BJ (cell line): ENCODE measurements at regions not wholly inside any gene's neighbourhood (a gene's known extent, or its start where the extent isn't known, plus 50 kb on each side); places are given as distances from the start of the nearest gene placed in this dataset.

Experiments used
- CTCF ChIA-PET: fragments of 350-600 bp; formaldehyde crosslinking; extraction: SDS; loops from one replicate; lab custom pipeline; 2021; ENCODE audit warnings: antibody characterized with exemption, inconsistent platforms; lab: Yijun Ruan, JAX
- POLR2A ChIA-PET: fragments of 300-600 bp; sonication (Branson Sonifier 250); formaldehyde crosslinking; extraction: SDS; loops from one replicate; lab custom pipeline; 2021; ENCODE audit warnings: antibody characterized with exemption; lab: Charles Lee
- DNase-seq: peaks from one replicate; pipeline ENCODE4 v3.0.0-alpha.2; 2011; ENCODE audit warnings: low read depth
- H3K27me3 ChIP-seq: 2 replicates; pipeline ENCODE4 v1.6.0; 2011; ENCODE audit warnings: low read length; ENCODE audit not compliant: control insufficient read depth, insufficient read depth
- H3K36me3 ChIP-seq: 2 replicates; pipeline ENCODE4 v1.5.1; 2011; ENCODE audit warnings: low read length; ENCODE audit not compliant: control insufficient read depth, insufficient read depth
- H3K4me3 ChIP-seq: 2 replicates; pipeline ENCODE4 v1.5.1; 2011; ENCODE audit warnings: low read depth, mild to moderate bottlenecking, control low read depth, low read length
- CTCF ChIP-seq: IDR thresholded peaks from 2 replicates; pipeline ENCODE4 v1.5.1; 2011; ENCODE audit warnings: low read depth, mild to moderate bottlenecking, control low read depth, inconsistent platforms, low read length, moderate library complexity; ENCODE audit not compliant: insufficient read depth

GRCh38 chrX:4935846-4936245 lies 1222.4 kb upstream of the PRKX start:
- H3K4me3 ChIP-seq: no peak overlapping the region
- H3K36me3 ChIP-seq: no peaks in the 10 kb centered on the region
- POLR2A ChIA-PET: no interaction called here
- DNase-seq: no peak
- no peaks in the 10 kb centered on the region for H3K27me3 ChIP-seq
- no peak for TF ChIP-seq CTCF
- CTCF ChIA-PET: no interaction called here

GRCh38 chrX:4935401-4935800 lies 1222.0 kb upstream of the PRKX start:
- Histone ChIP-seq H3K36me3 (no peaks in the 10 kb centered on the region), H3K27me3 (no peaks in the 10 kb centered on the region), H3K4me3 (no peak overlapping the region)
- ChIA-PET CTCF (no interaction called here), POLR2A (no interaction called here)
- no peak for DNase-seq
- no peak for TF ChIP-seq CTCF

- no peak for TF ChIP-seq CTCF
- POLR2A ChIA-PET: no interaction called here
- Histone ChIP-seq H3K36me3 (no peaks in the 10 kb centered on the region), H3K27me3 (no peaks in the 10 kb centered on the region), H3K4me3 (no peak overlapping the region)
- CTCF ChIA-PET: no interaction called here
- no peak for DNase-seq
These were observed 1219.3 kb upstream of the PRKX start for GRCh38 chrX:4932790-4933189.

- POLR2A ChIA-PET: no interaction called here
- no peak for TF ChIP-seq CTCF
- Histone ChIP-seq H3K36me3 (no peaks in the 10 kb centered on the region), H3K4me3 (no peak overlapping the region), H3K27me3 (no peaks in the 10 kb centered on the region)
- CTCF ChIA-PET: no interaction called here
- DNase-seq: no peak
These were observed 1217.0 kb upstream of the PRKX start for GRCh38 chrX:4930426-4930825.

GRCh38 chrX:4925911-4926310 lies 1212.5 kb upstream of the PRKX start:
- CTCF ChIA-PET: interaction anchor here (1.2 kb wide), 1 partner anchor 9 kb away, joined by 3 read pairs; no protein-coding TSS in a partner anchor
- DNase-seq: no peak
- POLR2A ChIA-PET: no interaction called here
- Histone ChIP-seq H3K27me3 (no peaks in the 10 kb centered on the region), H3K4me3 (no peak overlapping the region), H3K36me3 (no peaks in the 10 kb centered on the region)
- TF ChIP-seq CTCF: no peak
